Left ventricle myocardium inferior (tissue), 1 donor: ENCODE measurements at regions not wholly inside any gene's neighbourhood (a gene's known extent, or its start where the extent isn't known, plus 50 kb on each side); places are given as distances from the start of the nearest gene placed in this dataset.

Experiments
- DNase-seq: peaks from one replicate; pipeline ENCODE4 v3.0.0-alpha.2; 2020
- H3K27ac ChIP-seq: fragments of 200-600 bp; replicated peaks from 2 replicates; pipeline ENCODE4 v1.8.0; 2021
- H3K27me3 ChIP-seq: fragments of 200-600 bp; 2 replicates; pipeline ENCODE4 v1.8.0; 2021; ENCODE audit warnings: low read depth
- H3K36me3 ChIP-seq: fragments of 200-600 bp; 2 replicates; pipeline ENCODE4 v1.8.0; 2021
- H3K4me1 ChIP-seq: fragments of 200-600 bp; 2 replicates; pipeline ENCODE4 v1.8.0; 2021
- H3K4me3 ChIP-seq: fragments of 200-600 bp; 2 replicates; pipeline ENCODE4 v1.8.0; 2021; ENCODE audit warnings: mild to moderate bottlenecking, moderate library complexity
- H3K9me3 ChIP-seq: fragments of 200-600 bp; replicated peaks from 2 replicates; pipeline ENCODE4 v1.8.0; 2021
- intact Hi-C: fragments of 100-400 bp; cut with micrococcal nuclease; formaldehyde crosslinking; loops from one replicate; pipeline ENCODE4 v1.11.0; 2022
- TF ChIP-seq, protein P1 (sequence below): fragments of 200-600 bp; IDR thresholded peaks from 2 replicates; pipeline ENCODE4 v1.8.0; 2021; ENCODE audit warnings: antibody characterized with exemption, mild to moderate bottlenecking, borderline replicate concordance
- donor health status: DM: no; HTN: yes; CAD: no; lungs with severe emphysema.

- no peaks in the 10 kb centered on the region for H3K36me3 ChIP-seq
- no peaks in the 10 kb centered on the region for H3K9me3 ChIP-seq
- no peak overlapping the region for H3K4me3 ChIP-seq
- intact Hi-C loops: no loop called here
- no peaks in the 10 kb centered on the region for H3K27me3 ChIP-seq
- TF ChIP-seq, protein P1, sequence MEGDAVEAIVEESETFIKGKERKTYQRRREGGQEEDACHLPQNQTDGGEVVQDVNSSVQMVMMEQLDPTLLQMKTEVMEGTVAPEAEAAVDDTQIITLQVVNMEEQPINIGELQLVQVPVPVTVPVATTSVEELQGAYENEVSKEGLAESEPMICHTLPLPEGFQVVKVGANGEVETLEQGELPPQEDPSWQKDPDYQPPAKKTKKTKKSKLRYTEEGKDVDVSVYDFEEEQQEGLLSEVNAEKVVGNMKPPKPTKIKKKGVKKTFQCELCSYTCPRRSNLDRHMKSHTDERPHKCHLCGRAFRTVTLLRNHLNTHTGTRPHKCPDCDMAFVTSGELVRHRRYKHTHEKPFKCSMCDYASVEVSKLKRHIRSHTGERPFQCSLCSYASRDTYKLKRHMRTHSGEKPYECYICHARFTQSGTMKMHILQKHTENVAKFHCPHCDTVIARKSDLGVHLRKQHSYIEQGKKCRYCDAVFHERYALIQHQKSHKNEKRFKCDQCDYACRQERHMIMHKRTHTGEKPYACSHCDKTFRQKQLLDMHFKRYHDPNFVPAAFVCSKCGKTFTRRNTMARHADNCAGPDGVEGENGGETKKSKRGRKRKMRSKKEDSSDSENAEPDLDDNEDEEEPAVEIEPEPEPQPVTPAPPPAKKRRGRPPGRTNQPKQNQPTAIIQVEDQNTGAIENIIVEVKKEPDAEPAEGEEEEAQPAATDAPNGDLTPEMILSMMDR: no peak
- H3K27ac ChIP-seq: no peak overlapping the region
- DNase-seq: no peak
- no peaks in the 10 kb centered on the region for H3K4me1 ChIP-seq
Measured at GRCh38 chr6:79307321-79308036, 73.0 kb upstream of the HMGN3 start.

- DNase-seq: no peak
- Histone ChIP-seq H3K4me1 (no peaks in the 10 kb centered on the region), H3K4me3 (no peak overlapping the region), H3K9me3 (no peaks in the 10 kb centered on the region), H3K36me3 (no peaks in the 10 kb centered on the region), H3K27ac (no peak overlapping the region), H3K27me3 (no peaks in the 10 kb centered on the region)
- intact Hi-C loops: no loop called here
- TF ChIP-seq, protein P1: no peak
Measured at GRCh38 chr6:79305020-79305419, 70.5 kb upstream of the HMGN3 start.

DNA sequence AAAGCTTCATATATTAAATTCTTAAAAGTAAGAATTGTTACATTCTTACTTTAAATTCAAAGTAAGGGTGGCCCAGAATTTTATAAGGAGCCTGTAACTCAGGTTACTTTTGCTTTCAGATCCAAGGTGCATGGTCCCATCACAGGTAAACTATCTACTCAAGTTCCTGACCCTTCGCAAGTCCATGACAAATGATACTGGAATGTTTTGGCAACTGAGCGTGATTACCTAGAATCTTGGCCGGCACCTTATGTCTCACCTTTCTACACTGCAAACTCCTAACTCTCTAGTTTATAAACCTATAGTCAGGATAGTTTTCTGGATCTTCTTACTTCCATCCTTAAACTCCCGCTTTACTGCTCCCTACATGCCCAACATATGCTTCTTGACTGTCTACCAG, 67.9 kb upstream of the HMGN3 start:
- no peak overlapping the region for H3K27ac ChIP-seq
- H3K4me3 ChIP-seq: no peak overlapping the region
- no peak for DNase-seq
- no peaks in the 10 kb centered on the region for H3K9me3 ChIP-seq
- no peaks in the 10 kb centered on the region for H3K36me3 ChIP-seq
- TF ChIP-seq, protein P1: no peak
- intact Hi-C loops: no loop called here
- no peaks in the 10 kb centered on the region for H3K27me3 ChIP-seq
- H3K4me1 ChIP-seq: no peaks in the 10 kb centered on the region

DNA sequence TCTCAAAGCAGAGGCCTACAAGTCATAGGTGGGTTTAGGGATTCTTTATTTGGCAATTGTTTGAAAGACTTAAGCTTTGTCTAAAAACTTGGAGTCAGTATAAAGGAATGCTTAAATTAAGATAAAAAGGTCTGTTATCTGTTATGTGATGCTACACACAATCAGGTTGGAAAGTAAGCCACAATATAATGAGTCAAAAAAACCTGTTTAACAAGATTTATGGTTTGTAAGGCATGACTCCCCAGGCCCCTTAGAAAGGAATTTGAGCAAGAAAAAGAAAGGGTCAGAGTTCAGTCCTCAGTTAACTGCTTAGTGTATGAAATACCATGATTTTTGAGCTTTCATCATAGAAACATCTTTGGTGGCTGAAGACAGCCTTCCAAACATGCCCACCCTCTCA, 66.8 kb upstream of the HMGN3 start:
- Histone ChIP-seq H3K4me3 (no peak overlapping the region), H3K27me3 (no peaks in the 10 kb centered on the region), H3K36me3 (no peaks in the 10 kb centered on the region), H3K4me1 (no peaks in the 10 kb centered on the region), H3K9me3 (no peaks in the 10 kb centered on the region), H3K27ac (no peak overlapping the region)
- intact Hi-C loops: no loop called here
- no peak for DNase-seq
- TF ChIP-seq, protein P1: no peak

DNA sequence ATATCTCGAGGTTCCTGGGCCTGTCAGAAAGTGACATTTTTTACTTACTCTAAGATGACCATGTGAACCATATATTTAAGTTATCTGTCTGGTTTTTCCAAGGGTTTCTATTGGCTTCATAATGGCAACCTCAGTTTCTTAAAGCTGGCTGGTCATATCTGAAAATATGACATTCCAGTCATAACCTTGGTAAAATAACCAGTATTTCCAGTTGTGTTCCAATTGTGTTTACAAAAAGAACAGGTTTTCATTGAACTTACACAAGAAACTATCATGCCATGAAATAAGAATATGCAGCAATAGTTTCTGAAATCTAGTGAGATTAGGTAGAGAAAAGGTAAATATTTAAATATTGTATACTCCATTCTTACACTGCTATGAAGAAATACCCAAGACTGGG, 61.7 kb upstream of the HMGN3 start:
- DNase-seq: no peak
- Histone ChIP-seq H3K27ac (no peak overlapping the region), H3K9me3 (peaks cover 6% of the 10 kb centered on the region), H3K4me3 (no peak overlapping the region), H3K27me3 (no peaks in the 10 kb centered on the region), H3K36me3 (no peaks in the 10 kb centered on the region), H3K4me1 (no peaks in the 10 kb centered on the region)
- TF ChIP-seq, protein P1: no peak
- intact Hi-C loops: no loop called here
